NCI-H2107 treated with DMSO at 0.1 percent for 48 hours (cell line): ENCODE measurements at regions not wholly inside any gene's neighbourhood (a gene's known extent, or its start where the extent isn't known, plus 50 kb on each side); places are given as distances from the start of the nearest gene placed in this dataset.
"Not testable (repeated sequence)": the region's sequence is repeated elsewhere in the genome, so short reads cannot be mapped to it uniquely, and the experiment has no call there.

Source experiments
- DNase-seq: peaks from one replicate; lab custom pipeline; 2025; ENCODE audit not compliant: unreplicated experiment; lab: John Stamatoyannopoulos, UW

GRCh38 chrX:7542587-7543380 is 300.2 kb upstream of the VCX start:
- no peak for DNase-seq

GRCh38 chrX:7522860-7523259 is 320.1 kb upstream of the VCX start:
- no peak for DNase-seq

- DNase-seq: no peak
These were observed 327.1 kb upstream of the VCX start for GRCh38 chrX:7515681-7516413.

- no peak for DNase-seq
These were observed 327.9 kb upstream of the VCX start for GRCh38 chrX:7514871-7515599.

DNA sequence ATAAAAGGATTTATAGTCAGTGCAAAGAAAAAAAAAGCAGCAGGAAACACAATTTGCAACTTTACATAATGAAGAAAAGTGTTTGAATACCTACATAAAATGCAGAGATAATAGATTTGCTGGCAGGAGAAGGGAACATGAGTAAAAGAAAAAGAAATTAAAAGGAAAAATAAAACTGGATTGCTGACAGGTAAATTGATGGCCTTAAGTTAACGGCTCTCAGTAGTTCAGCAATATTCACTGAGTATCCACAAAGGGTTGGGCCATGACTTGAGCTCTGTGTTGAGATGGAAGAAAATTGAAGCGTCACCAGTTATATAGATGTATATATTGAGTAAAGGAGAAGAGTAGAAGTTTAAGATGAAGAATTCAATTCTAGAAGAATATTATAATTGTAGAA is 330.1 kb upstream of the VCX start:
- DNase-seq: no peak

DNA sequence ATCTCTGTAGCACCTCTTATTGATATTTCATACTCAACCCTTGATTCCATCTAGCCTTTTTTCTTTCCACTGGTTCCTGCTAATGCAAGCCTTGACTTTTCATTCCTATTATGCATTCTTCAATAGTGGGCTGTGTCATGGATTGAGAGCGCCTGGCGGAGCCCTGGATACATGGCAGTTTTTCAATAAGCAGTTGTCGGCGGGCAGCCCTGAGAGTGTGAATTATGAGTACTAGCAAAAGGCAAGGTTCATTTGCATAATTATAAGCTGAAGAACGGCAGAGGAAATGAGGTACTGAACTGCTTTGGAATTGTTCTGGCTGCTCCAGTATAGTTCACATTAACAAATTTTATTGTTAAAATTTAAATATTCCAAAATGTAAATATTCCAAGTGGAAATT is 339.7 kb upstream of the VCX start:
- no peak for DNase-seq

- DNase-seq: no peak
These were observed 342.6 kb upstream of the VCX start for GRCh38 chrX:7500386-7500785.

- DNase-seq: no peak
These were observed 338.6 kb upstream of the PUDP start for GRCh38 chrX:7486505-7486904.

DNA sequence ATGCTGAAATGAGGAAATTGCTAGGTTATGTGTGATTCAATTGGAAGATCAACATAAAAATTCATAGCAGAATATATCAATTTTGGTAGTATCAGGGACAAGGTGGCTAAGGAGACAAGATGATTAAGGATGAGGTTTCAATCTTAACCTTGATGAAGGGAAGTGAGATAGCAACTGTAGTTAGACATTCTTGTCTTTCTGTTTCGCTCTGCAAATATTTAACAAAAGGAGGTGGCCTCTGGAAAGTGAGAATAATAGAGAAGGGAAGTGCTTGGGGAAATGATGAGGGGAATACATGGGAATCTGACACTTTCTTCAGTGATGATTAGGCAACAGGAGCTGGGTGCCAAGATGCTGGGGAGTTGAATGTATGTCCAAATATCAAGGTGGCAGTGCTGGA is 337.1 kb upstream of the PUDP start:
- no peak for DNase-seq

GRCh38 chrX:7480721-7481120 is 332.8 kb upstream of the PUDP start:
- DNase-seq: no peak

DNA sequence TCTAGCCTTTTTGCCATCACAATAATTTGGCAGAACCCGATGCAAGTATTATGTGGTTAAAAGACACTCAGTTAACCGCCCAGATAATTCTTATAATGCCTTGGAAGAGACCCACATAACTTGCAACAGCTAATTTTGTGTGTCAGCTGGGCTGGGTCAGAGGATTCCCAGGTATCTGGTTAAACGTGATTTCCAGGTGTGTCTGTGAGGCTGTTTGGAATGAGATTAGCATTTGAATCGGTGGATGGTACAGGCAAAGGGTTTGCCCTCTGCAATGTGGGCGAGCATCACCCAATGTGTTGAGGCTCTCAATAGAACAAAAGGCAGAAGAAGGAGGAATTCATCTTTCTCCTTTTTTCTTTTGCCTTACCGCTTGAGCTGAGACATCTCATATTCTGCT is 314.2 kb upstream of the PUDP start:
- no peak for DNase-seq

DNA sequence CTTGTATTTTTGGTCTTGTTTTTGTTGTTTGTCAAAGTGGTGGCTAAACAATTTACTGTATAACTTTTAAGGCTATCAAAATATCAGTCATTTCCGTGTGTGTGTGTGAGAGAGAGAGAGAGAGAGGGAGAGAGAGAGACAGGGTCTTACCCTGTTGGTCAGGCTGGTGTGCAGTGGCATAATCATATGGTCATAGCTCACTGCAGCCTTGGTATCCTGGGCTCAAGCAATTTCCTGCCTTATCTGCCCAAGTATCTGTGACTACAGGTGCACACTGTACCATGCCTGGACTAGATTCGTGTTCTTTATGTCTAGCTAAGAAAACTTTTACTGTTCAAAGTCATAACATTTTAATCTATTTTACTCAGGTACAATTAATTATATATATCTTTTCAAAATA is 313.1 kb upstream of the PUDP start:
- not testable (repeated sequence) for DNase-seq

GRCh38 chrX:7447801-7448499 is 300.0 kb upstream of the PUDP start:
- DNase-seq: no peak

- no peak for DNase-seq
These were observed 298.9 kb upstream of the PUDP start for GRCh38 chrX:7446815-7447214.

DNA sequence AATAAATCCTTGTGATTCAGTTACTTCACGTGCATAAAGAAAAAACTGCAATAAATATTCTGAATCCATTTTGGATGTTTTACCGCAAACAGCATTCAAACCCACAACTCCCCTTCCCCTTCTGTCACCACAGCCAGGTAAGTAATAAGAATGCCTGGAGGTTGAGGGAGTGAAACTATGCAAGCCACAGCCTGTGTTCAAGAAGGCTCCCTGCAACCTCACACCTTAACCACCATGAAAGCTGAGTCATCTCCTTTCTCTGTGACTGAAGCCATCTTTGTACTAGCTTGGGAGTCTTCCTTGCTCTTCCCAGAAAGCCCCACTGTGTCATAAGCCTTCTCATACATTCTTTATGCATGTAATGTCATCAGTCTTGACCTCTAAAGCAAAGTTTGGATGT is 297.0 kb upstream of the PUDP start:
- DNase-seq: no peak

GRCh38 chrX:7441586-7441985 is 293.6 kb upstream of the PUDP start:
- no peak for DNase-seq

GRCh38 chrX:7435822-7436221 is 287.9 kb upstream of the PUDP start:
- no peak for DNase-seq

DNA sequence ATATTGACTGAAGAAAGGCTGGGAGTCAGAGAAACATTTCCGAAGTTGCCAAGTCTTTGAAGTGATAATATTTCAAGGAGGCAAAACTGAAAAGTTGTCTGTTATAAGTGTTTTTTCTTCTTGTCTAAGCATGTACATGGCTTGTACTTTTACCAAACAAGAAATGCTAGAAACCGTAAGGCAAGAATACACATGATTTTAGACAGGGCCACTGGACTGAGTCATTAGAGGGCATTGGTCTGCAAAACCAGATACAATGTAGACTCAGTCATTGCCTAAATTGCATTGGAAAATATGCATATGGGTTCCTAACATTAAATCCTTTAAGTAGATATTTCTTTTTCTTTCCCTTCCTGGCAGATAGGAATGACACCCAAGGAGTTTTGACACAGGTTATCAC is 284.9 kb upstream of the PUDP start:
- DNase-seq: no peak

GRCh38 chrX:7420717-7421116 is 272.8 kb upstream of the PUDP start:
- DNase-seq: no peak

DNA sequence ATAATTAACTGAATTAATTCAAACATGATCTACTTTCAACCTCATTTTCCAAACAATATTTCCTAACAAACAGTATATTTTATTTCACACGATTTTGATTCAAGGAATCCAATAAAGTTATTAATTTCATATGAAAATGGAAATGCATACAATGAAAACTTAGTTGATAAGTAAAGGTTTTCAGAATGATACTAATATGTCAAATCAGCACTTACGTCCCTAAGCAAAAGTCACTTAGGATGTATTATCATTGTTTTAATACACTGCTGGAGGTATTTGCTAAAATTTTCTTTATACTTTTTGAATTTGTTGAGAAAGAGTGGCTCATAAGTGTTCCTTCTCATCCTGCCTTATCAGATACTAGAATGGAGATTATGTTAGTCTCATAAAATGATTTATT is 266.8 kb upstream of the PUDP start:
- no peak for DNase-seq

DNA sequence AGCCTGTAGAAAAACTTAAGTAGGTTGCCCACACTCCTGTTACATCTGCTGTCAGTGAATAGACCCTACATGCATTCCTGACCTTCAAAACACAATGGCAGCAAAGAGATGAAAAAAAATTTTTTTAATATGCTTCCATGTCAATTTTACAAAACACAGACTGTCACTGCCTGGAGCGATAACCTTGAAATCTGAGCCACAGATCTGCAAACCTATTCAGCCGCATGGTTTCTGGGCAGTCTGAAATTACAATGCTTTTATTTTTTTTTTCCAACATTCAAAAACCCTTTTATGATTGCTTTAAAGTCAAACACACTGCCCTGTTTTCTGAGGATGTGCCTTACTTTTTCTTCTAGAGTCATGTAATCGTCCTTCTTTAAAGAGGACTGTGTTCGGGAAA is 264.9 kb upstream of the PUDP start:
- DNase-seq: no peak
